ENCODE measurements at regions not wholly inside any gene's neighbourhood (a gene's known extent, or its start where the extent isn't known, plus 50 kb on each side); places are given as distances from the start of the nearest gene placed in this dataset.

- DNase-seq (ENCODE audit: low spot score) = peak; percentile 13
Observed at GRCh38 chr9:89810431-89810830, 205.6 kb downstream of the GADD45G start.

GRCh38 chr9:89811356-89811755, 206.5 kb downstream of the GADD45G start:
- no peak for DNase-seq (ENCODE audit: low spot score)

DNA sequence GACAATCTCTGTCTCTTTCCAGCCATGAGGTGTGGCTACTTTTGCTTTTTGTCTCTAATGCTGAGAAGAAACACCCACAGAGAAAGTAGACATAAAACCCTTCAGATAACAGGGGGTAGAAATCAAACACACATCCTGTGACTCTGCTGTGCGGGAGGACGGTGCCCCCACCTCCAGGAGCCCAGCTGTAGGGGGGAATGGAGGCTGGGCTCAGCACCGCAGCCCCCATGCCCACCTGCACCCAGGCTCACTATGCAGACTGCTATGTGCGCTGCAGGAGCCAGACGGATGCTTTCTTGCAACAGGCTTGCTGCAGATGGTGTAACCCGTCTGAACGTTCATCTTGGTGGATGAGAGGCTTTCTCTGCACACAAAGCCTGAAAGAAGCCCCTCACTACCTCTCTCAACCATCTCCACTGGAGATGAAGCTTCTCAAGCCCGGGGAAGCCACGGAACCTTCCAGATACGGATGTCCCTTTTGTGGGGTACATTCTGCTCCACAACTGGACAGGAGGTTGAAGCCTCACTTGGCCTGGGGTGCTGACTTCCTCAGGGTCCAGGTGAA, 207.2 kb downstream of the GADD45G start:
- DNase-seq (ENCODE audit: low spot score) = no peak

DNA sequence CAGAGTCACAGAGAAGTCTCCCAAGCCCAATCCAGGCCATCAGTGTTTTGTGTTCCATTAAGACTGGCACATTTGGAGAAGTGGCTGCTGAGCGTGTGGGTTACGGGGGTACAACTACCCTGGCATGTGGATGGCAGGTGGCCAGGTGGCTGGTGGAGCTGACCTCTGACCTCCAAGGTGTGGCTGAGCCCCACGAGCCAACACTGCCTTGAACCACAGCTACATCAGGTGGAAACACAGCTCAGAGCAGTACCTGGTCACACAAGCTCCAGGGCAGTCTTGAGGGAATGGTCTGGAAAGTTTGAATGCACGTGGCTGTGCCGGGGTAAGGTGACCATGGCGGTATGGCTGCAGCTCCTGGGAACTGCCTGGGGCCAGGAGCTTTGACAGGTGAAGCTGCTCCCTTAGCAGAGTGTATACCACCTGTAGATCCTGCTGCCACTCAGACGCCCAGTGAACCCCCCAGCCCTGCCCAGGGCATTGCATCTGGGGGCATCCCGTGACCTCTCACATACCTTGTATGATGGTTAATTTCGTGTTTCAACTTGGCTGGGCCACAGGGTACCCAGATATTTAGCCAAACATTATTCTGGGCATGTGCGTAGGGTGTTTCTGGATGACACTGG, 207.9 kb downstream of the GADD45G start:
- DNase-seq (ENCODE audit: low spot score) = no peak

GRCh38 chr9:89813482-89813881, 208.7 kb downstream of the GADD45G start:
- DNase-seq (ENCODE audit: low spot score) = no peak

DNA sequence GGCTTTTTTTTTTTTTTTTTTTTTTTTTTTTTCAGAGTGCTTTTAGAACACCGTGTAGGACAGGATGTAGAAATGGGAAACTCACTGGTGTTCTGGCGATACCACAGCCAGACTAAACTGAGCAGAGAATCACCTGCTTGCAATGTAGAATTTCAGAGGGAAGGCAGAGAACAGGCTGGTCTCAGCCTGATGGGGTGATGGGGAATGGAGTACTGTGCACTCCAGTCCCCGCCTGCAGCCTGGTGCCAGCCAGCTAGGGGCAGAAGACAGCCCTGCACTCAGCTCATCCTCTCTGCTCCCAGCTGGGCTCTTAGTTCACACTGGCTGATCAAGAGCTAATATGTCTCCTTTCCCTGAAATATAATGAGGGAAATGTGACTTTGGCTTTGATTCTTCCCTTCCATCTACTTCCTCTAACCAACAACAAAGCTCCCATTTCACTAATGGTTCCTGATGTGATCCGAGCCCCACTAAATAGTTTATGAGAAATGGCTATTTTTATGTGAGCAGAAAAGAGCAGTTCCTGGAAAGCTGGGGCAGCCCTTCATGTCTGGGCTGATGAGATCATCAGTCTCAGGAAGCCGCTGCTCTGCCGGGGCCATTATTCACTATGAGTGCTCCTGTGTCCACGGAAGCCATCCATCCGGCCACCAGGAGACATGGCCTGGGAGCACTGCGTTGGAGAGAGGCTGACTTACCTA, 209.7 kb downstream of the GADD45G start:
- DNase-seq (ENCODE audit: low spot score) = no peak

GRCh38 chr9:89815061-89815902, 210.5 kb downstream of the GADD45G start:
- no peak for DNase-seq (ENCODE audit: low spot score)

DNA sequence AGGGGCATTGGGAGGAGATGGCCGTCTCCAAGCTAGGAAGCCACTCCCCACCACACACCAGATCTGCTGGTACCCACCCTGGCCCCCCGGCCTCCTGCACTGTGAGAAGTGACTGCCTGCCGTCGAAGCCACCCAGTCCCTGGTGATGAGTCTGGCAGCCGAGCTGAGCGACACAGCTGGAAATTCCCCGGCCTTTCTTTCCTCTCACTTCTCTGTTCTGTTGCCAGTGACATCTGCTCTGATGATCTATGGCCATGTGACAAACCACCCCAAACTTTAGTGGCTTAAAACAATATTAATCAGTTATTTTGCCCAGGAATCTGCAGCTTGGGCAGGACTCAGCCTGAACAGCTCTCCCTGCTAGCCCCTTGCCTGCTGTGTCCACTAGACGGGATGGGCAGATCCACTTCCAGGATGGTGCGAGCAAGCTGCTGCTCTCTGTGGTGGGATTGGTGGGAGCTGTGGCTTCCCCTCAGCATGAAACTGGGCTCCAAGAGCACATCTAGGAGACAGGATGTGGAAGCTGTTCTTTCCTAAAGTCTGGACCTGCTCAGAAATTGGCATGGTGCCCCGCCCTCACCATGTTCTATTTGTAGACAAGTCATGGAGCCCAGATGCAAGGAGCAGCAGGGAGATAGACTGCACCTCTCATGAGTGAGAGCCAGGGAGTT, 211.2 kb downstream of the GADD45G start:
- DNase-seq (ENCODE audit: low spot score) = no peak

DNA sequence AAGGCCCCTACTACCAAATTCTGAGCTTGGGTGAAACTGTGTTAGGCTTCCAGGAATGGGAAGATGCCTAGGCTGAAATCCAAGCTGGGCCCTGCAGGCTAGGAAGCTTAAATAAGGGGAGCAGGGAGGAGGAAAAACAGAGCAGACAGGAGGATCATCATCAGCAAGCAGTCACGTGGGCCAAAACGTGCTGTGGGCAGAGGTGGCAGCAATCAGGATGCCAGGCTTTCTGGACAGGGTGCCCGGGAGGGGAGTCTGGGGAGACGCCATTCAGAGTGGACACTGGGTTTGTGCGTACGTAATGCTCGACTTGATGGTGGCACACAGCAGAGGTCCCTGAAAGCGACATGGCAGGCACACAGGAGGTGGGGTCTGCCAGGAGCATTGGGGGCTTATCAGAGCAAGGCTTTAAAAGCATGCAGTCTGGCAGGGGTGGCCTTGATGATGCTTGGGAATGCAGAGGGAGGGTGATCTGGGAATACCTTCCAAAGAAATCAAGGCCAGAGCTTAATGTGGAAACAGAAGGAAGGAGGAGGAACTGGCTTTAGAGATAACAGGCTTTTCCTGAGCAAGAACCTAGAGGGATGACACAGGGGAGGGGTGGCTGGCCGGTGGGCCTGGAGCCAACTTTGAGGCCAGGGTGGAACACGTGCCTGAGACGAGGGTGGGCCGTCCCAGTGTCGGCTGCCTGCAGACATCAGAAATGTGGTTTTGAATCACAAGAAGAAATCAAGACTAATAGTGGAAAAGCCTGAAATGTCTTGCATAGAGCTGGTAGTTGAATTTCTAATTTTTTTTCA, 212.5 kb downstream of the GADD45G start:
- no peak for DNase-seq (ENCODE audit: low spot score)

DNA sequence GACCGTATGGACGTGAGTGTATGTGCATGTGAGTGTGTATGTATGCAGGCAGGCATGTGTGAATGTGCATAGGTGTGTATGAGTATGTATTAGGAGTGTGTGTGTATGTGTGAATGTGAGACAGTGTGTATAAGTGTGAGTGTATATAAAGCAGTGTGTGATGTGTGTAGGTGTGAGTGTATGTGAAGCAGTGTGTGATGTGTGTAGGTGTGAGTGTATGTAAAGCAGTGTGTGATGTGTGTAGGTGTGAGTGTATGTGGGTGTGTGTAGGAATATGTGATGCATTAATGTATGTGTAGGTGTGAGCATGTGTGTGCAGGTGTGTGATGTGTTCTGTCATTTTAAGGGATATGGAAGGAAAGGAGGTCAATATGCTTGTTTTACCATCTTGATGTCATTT, 215.5 kb downstream of the GADD45G start:
- DNase-seq (ENCODE audit: low spot score) = no peak

GRCh38 chr9:89821081-89821480, 216.3 kb downstream of the GADD45G start:
- no peak for DNase-seq (ENCODE audit: low spot score)

GRCh38 chr9:89822996-89823395, 218.2 kb downstream of the GADD45G start:
- no peak for DNase-seq (ENCODE audit: low spot score)

DNA sequence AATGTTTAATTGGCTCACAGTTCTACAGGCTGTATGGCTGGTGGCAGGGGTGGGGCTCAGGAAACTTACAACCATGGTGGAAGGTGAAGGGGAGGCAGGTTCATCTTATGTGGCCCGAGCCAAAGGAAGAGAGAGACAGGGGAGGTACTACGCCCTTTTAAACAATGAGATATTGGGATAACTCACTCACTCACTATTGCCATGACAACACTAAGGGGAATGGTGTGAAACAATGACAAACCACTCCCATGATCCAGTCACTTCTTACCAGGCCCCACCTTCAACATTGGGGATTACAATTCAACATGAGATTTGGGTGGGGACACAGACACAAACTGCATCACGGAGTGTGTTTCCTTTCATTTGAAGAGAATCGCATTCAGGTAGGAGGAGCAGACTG, 220.9 kb downstream of the GADD45G start:
- DNase-seq (ENCODE audit: low spot score) = no peak

DNA sequence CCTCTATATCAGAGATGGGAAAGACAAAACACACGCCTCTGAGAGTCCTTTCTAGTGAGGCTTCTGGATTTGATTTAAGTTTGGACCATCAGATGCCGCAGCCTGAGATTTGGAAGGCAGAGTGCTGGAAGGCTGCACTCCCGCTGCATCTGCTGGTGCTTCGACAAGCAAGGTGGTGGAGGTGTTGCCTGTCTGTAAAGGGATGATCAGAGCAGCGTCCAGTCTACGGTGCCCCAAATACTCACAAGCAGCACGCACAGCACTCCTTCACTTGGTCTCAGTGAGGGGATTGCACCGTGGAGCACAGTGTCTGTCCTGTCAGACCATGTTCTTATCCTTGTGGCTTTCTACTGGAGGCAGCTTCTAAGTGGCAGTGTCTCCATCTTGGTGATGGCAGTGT, 221.4 kb downstream of the GADD45G start:
- no peak for DNase-seq (ENCODE audit: low spot score)

- DNase-seq (ENCODE audit: low spot score) = no peak
Observed at GRCh38 chr9:89829346-89829745, 224.5 kb downstream of the GADD45G start.

- no peak for DNase-seq (ENCODE audit: low spot score)
Observed at GRCh38 chr9:89835666-89836065, 230.9 kb downstream of the GADD45G start.

- DNase-seq (ENCODE audit: low spot score) = no peak
Observed at GRCh38 chr9:89837162-89837933, 232.5 kb downstream of the GADD45G start.

- no peak for DNase-seq (ENCODE audit: low spot score)
Observed at GRCh38 chr9:89837934-89838310, 233.1 kb downstream of the GADD45G start.

DNA sequence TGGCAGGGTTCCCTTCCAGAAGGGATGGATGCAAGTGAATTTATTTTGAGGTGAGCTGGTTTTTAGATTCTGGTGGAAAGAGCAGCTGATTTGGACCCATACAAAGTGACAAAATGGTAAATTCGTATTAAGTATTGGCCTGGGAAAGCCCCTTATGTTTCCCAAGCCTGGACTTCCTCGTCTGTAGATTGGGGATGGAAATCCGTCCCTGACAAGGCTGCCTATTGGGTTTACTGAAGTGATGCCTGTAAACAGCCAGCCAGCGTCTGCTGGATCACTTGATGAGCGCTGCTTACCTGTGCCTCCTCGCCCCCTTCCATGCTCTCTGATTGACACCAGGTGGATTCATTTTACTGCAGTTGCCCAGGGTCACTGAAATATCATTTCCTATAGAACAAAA, 233.8 kb downstream of the GADD45G start:
- no peak for DNase-seq (ENCODE audit: low spot score)

DNA sequence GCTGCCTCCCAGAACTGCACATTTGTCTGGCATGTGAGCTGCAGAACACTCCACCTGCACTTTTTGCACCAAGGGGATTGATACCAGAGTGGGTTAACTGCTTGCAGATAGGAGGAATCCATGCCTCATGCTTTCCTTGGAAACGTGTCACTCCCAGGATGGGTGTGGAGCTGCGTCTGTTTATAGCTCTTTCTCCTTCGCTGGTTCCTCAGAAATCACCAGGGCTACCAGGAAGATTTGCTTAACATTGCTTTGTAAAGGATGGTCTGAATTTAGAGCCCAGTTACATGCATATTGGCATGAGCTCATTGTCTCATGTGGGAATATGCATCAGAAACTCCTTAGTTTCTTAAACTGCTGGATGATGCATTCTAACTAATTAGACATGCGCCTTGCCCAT, 234.6 kb downstream of the GADD45G start:
- DNase-seq (ENCODE audit: low spot score) = no peak

- DNase-seq (ENCODE audit: low spot score) = no peak
Observed at GRCh38 chr9:89839952-89840351, 235.1 kb downstream of the GADD45G start.

Data from D341Med (cell line).